ENCODE measurements at regions not wholly inside any gene's neighbourhood (a gene's known extent, or its start where the extent isn't known, plus 50 kb on each side); places are given as distances from the start of the nearest gene placed in this dataset.

- DNase-seq = no peak
- Histone ChIP-seq H4K20me1 (ENCODE audit: insufficient read depth) (no peaks in the 10 kb centered on the region), H3K27ac (ENCODE audit: low read depth in 2 of 2, low read length in 1 of 2) (no peak overlapping the region), H3K9me3 (no peaks in the 10 kb centered on the region), H3K4me2 (no peak overlapping the region), H3K9ac (no peak overlapping the region), H2AFZ (ENCODE audit: low read depth) (no peak overlapping the region), H3F3A (replicated peaks; ENCODE audit: insufficient read depth) (peaks cover 1% of the 10 kb centered on the region), H3K4me1 (ENCODE audit: control insufficient read depth in 1 of 2, insufficient read depth in 2 of 2, low read depth in 1 of 2, low read length in 1 of 2) (no peaks in the 10 kb centered on the region; a peak in 1 of 4 replicates), H3K79me2 (ENCODE audit: insufficient read depth) (no peaks in the 10 kb centered on the region), H3K9me2 (no peaks in the 10 kb centered on the region), H3K36me3 (replicated peaks in 1 of 2; ENCODE audit: control insufficient read depth in 1 of 2, insufficient read depth in 2 of 2, low read length in 1 of 2) (no peaks in the 10 kb centered on the region), H3K27me3 (ENCODE audit: insufficient read depth) (no peaks in the 10 kb centered on the region), H3K4me3 (ENCODE audit: low read depth in 2 of 2, low read length in 1 of 2) (no peak overlapping the region)
- no peak for TF ChIP-seq TAF1 (IDR thresholded peaks at IDR 0.05; ENCODE audit: borderline replicate concordance, low read depth, low read length)
- no peak for TF ChIP-seq GABPA (IDR thresholded peaks at IDR 0.05; ENCODE audit: low read depth)
- TF ChIP-seq EZH2phosphoT487 (IDR thresholded peaks at IDR 0.05; ENCODE audit: borderline replicate concordance, low read depth) = no peak
- no peak for TF ChIP-seq TCF12 (IDR thresholded peaks at IDR 0.05)
- no peak for TF ChIP-seq YY1 (IDR thresholded peaks at IDR 0.05; ENCODE audit: low read depth)
- TF ChIP-seq ZBTB33 (IDR thresholded peaks at IDR 0.05; ENCODE audit: borderline replicate concordance, low read depth) = no peak
- TF ChIP-seq PBX3 (IDR thresholded peaks at IDR 0.05) = no peak
- TF ChIP-seq RCOR1 (IDR thresholded peaks at IDR 0.05; ENCODE audit: low read length) = no peak
- no peak for TF ChIP-seq MAX (IDR thresholded peaks at IDR 0.05; ENCODE audit: low read depth)
- TF ChIP-seq RAD21 (IDR thresholded peaks at IDR 0.05; ENCODE audit: low read length) = no peak
- TF ChIP-seq USF1 (IDR thresholded peaks at IDR 0.05; ENCODE audit: borderline replicate concordance, low read depth) = no peak
- ChIA-PET CTCF (no interaction called here), POLR2A (no interaction called here)
- 22% methylated on average over 2 of the region's 2 CpGs for WGBS (ENCODE audit: low lambda C conversion rate)
These were observed 67.4 kb upstream of the PTGS2 start for GRCh38 chr1:186747661-186748060.

GRCh38 chr1:186745531-186746146 is 65.4 kb upstream of the PTGS2 start:
- no peak overlapping the region for H3K4me3 ChIP-seq (ENCODE audit: low read depth in 2 of 2, low read length in 1 of 2)
- no peaks in the 10 kb centered on the region for H3K36me3 ChIP-seq (replicated peaks in 1 of 2; ENCODE audit: control insufficient read depth in 1 of 2, insufficient read depth in 2 of 2, low read length in 1 of 2)
- no peaks in the 10 kb centered on the region for H4K20me1 ChIP-seq (ENCODE audit: insufficient read depth)
- DNase-seq = no peak
- H3K9me3 ChIP-seq = no peaks in the 10 kb centered on the region
- H3F3A ChIP-seq (replicated peaks; ENCODE audit: insufficient read depth) = no peaks in the 10 kb centered on the region
- no peak overlapping the region for H3K4me2 ChIP-seq
- WGBS (ENCODE audit: low lambda C conversion rate) = 11% methylated on average over 4 of the region's 4 CpGs
- TF ChIP-seq FOXM1 (IDR thresholded peaks at IDR 0.05; ENCODE audit: low read depth) = no peak
- ChIA-PET POLR2A (no interaction called here), CTCF (no interaction called here)
- no peak overlapping the region for H3K27ac ChIP-seq (ENCODE audit: low read depth in 2 of 2, low read length in 1 of 2)
- no peaks in the 10 kb centered on the region for H3K4me1 ChIP-seq (ENCODE audit: control insufficient read depth in 1 of 2, insufficient read depth in 2 of 2, low read depth in 1 of 2, low read length in 1 of 2)
- no peak overlapping the region for H2AFZ ChIP-seq (ENCODE audit: low read depth)
- no peaks in the 10 kb centered on the region for H3K9me2 ChIP-seq
- no peak overlapping the region for H3K9ac ChIP-seq
- no peaks in the 10 kb centered on the region for H3K79me2 ChIP-seq (ENCODE audit: insufficient read depth)
- no peaks in the 10 kb centered on the region for H3K27me3 ChIP-seq (ENCODE audit: insufficient read depth)

Data from SK-N-SH (cell line).